RWPE2 (cell line): ENCODE measurements at regions not wholly inside any gene's neighbourhood (a gene's known extent, or its start where the extent isn't known, plus 50 kb on each side); places are given as distances from the start of the nearest gene placed in this dataset.
A peak's percentile ranks its signal among the peaks of the same experiment; 100 is the strongest.
"Not testable (repeated sequence)": the region's sequence is repeated elsewhere in the genome, so short reads cannot be mapped to it uniquely, and the experiment has no call there.

Source experiments
- ATAC-seq: fragments of 200-7000 bp; cut with Tn5 transposase; 3 replicates; pipeline ENCODE4 v1.9.1; 2021; ENCODE audit warnings: low read depth
- DNase-seq: peaks from one replicate; pipeline ENCODE4 v3.0.0-alpha.2; 2020; ENCODE audit warnings: low spot score
- H3K27ac ChIP-seq: fragments of 450-650 bp; 2 replicates; pipeline ENCODE4 v1.5.1; 2017; ENCODE audit warnings: mild to moderate bottlenecking; ENCODE audit not compliant: poor library complexity, severe bottlenecking
- H3K27me3 ChIP-seq: fragments of 250-450 bp; sonication (Bioruptor Pico); 2 replicates; pipeline ENCODE4 v1.5.1; 2021; ENCODE audit warnings: mild to moderate bottlenecking, moderate library complexity; ENCODE audit not compliant: insufficient read depth, poor library complexity, severe bottlenecking
- H3K36me3 ChIP-seq: fragments of 250-450 bp; sonication (Bioruptor Pico); 2 replicates; pipeline ENCODE4 v1.5.1; 2020; ENCODE audit warnings: low read depth, mild to moderate bottlenecking, moderate library complexity
- H3K4me1 ChIP-seq: fragments of 250-450 bp; sonication (Bioruptor Pico); 2 replicates; pipeline ENCODE4 v1.5.1; 2021; ENCODE audit warnings: mild to moderate bottlenecking, moderate library complexity; ENCODE audit not compliant: insufficient read depth, poor library complexity, severe bottlenecking
- H3K4me3 ChIP-seq: fragments of 250-450 bp; sonication (Bioruptor Pico); 2 replicates; pipeline ENCODE4 v1.5.1; 2021; ENCODE audit warnings: mild to moderate bottlenecking, moderate library complexity; ENCODE audit not compliant: severe bottlenecking
- H3K9me3 ChIP-seq: fragments of 250-450 bp; sonication (Bioruptor Pico); 2 replicates; pipeline ENCODE4 v1.5.1; 2021; ENCODE audit warnings: mild to moderate bottlenecking, moderate library complexity; ENCODE audit not compliant: severe bottlenecking
- TF ChIP-seq, protein P1 (sequence below): fragments of 450-650 bp; IDR thresholded peaks from one replicate; pipeline ENCODE4 v1.5.1; 2017; ENCODE audit warnings: mild to moderate bottlenecking, moderate library complexity; ENCODE audit not compliant: poor library complexity, severe bottlenecking

DNA sequence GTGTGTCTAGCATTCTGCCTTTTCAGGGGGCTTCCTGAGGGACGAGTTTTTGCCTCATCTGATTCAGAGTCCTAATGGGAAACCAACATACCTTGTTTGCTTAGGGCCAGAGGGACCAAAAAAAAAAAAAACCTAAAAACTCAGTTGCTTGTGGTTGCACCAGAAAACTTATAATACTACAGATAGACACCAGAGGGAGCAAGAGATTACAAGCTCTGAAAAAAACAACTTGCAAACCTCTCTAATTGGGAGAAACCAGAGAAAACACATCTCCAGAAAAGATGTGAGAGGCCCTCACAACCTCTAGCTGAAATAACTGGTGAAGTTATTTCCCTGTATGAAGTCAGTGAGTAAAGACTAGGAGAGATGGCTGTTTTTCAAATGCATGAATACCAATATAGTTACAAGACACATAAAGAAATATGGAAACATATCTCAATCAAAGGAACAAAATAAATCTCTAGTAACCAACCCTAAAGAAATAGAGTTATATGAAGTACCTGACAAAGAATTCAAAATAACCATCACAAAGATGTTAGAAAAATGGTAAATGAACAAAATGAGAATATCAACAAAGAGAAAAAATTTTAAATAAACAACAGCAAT lies 233.7 kb upstream of the NFIA start:
- H3K9me3 ChIP-seq, result peaks cover 7% of the 10 kb centered on the region
- no peak for ATAC-seq
- H3K27me3 ChIP-seq, result no peaks in the 10 kb centered on the region
- TF ChIP-seq, protein P1, sequence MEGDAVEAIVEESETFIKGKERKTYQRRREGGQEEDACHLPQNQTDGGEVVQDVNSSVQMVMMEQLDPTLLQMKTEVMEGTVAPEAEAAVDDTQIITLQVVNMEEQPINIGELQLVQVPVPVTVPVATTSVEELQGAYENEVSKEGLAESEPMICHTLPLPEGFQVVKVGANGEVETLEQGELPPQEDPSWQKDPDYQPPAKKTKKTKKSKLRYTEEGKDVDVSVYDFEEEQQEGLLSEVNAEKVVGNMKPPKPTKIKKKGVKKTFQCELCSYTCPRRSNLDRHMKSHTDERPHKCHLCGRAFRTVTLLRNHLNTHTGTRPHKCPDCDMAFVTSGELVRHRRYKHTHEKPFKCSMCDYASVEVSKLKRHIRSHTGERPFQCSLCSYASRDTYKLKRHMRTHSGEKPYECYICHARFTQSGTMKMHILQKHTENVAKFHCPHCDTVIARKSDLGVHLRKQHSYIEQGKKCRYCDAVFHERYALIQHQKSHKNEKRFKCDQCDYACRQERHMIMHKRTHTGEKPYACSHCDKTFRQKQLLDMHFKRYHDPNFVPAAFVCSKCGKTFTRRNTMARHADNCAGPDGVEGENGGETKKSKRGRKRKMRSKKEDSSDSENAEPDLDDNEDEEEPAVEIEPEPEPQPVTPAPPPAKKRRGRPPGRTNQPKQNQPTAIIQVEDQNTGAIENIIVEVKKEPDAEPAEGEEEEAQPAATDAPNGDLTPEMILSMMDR, result peak; percentile 74
- no peaks in the 10 kb centered on the region for H3K36me3 ChIP-seq
- no peak overlapping the region for H3K27ac ChIP-seq
- DNase-seq, result no peak
- no peak overlapping the region for H3K4me3 ChIP-seq
- no peaks in the 10 kb centered on the region for H3K4me1 ChIP-seq

GRCh38 chr1:60847855-60848582 lies 234.3 kb upstream of the NFIA start:
- Histone ChIP-seq H3K4me1 (no peaks in the 10 kb centered on the region), H3K4me3 (no peak overlapping the region), H3K27me3 (no peaks in the 10 kb centered on the region), H3K36me3 (no peaks in the 10 kb centered on the region), H3K27ac (no peak overlapping the region), H3K9me3 (peaks cover 7% of the 10 kb centered on the region)
- TF ChIP-seq, protein P1, result no peak
- ATAC-seq, result no peak
- DNase-seq, result no peak

- Histone ChIP-seq H3K27me3 (no peaks in the 10 kb centered on the region), H3K36me3 (no peaks in the 10 kb centered on the region), H3K27ac (no peak overlapping the region), H3K9me3 (peaks cover 7% of the 10 kb centered on the region), H3K4me1 (no peaks in the 10 kb centered on the region), H3K4me3 (no peak overlapping the region)
- TF ChIP-seq, protein P1, result no peak
- ATAC-seq (no peak), DNase-seq (no peak)
Observed at GRCh38 chr1:60847391-60847790, 235.0 kb upstream of the NFIA start.

GRCh38 chr1:60845659-60846058 lies 236.7 kb upstream of the NFIA start:
- not testable (repeated sequence) for H3K4me3 ChIP-seq, DNase-seq, H3K27me3 ChIP-seq, H3K27ac ChIP-seq, H3K36me3 ChIP-seq, H3K4me1 ChIP-seq, H3K9me3 ChIP-seq, ATAC-seq

- no peaks in the 10 kb centered on the region for H3K27me3 ChIP-seq
- no peak overlapping the region for H3K4me3 ChIP-seq
- H3K27ac ChIP-seq, result no peak overlapping the region
- ATAC-seq (no peak), DNase-seq (no peak)
- H3K36me3 ChIP-seq, result no peaks in the 10 kb centered on the region
- TF ChIP-seq, protein P1, result no peak
- no peaks in the 10 kb centered on the region for H3K4me1 ChIP-seq
- no peaks in the 10 kb centered on the region for H3K9me3 ChIP-seq
Observed at GRCh38 chr1:60842304-60842703, 240.1 kb upstream of the NFIA start.
